ENCODE measurements at regions not wholly inside any gene's neighbourhood (a gene's known extent, or its start where the extent isn't known, plus 50 kb on each side); places are given as distances from the start of the nearest gene placed in this dataset.

GRCh38 chr4:180518906-180519305 lies 1724.3 kb upstream of the TENM3 start:
- TF ChIP-seq POLR2A (IDR thresholded peaks at IDR 0.05; ENCODE audit: low read length) (no peak), GATA1 (IDR thresholded peaks at IDR 0.05; ENCODE audit: low read depth, low read length) (no peak)

All from erythroblast (primary cell).